T-cell (primary cell): ENCODE measurements at regions not wholly inside any gene's neighbourhood (a gene's known extent, or its start where the extent isn't known, plus 50 kb on each side); places are given as distances from the start of the nearest gene placed in this dataset.

ENCODE experiments used
- ATAC-seq, 4 experiments: fragments of 200-7000 bp in 3 of 4; fragments of 150-1000 bp in 1 of 4; cut with Tn5 transposase; replicated peaks in 1 of 4; 1 replicate in 3 of 4; 2 replicates in 1 of 4; pipeline ENCODE4 v1.10.0; 2021; ENCODE audit warnings: moderate library complexity in 3 of 4, mild to moderate bottlenecking in 2 of 4, moderate number of reproducible peaks in 1 of 4
- CTCF ChIA-PET, 2 donors: fragments of 300-600 bp; sonication (Branson Sonifier 250); formaldehyde crosslinking; loops; one replicate each; lab custom pipeline; 2022; ENCODE audit warnings: antibody characterized with exemption in 2 of 2; lab: Charles Lee
- POLR2A ChIA-PET, 2 donors: fragments of 300-600 bp; sonication (Branson Sonifier 250); formaldehyde crosslinking; loops; one replicate each; lab custom pipeline; 2022; ENCODE audit warnings: antibody characterized with exemption in 2 of 2; lab: Charles Lee
- DNase-seq, 35 experiments: peaks; one replicate each; pipeline versions ENCODE4 v3.0.0 to v3.0.0-alpha.2; 2013 to 2023
- H3K27ac ChIP-seq: one replicate; pipeline ENCODE4 v1.5.1; 2013; ENCODE audit warnings: low read length
- H3K27me3 ChIP-seq, 2 experiments: replicated peaks in 1 of 2; 1 replicate in 1 of 2; 2 replicates in 1 of 2; pipeline versions ENCODE4 v1.6.1 to v1.7.0; 2013; ENCODE audit warnings: low read length in 1 of 2, mixed read lengths in 1 of 2; ENCODE audit not compliant: control insufficient read depth in 2 of 2, insufficient read depth in 2 of 2; ENCODE audit errors: extremely low read depth in 1 of 2
- H3K36me3 ChIP-seq, 2 donors: 1 replicate in 1 of 2; 2 replicates in 1 of 2; pipeline versions ENCODE4 v1.6.1 to v1.7.0; 2013; ENCODE audit warnings: low read length in 1 of 2; ENCODE audit not compliant: control insufficient read depth in 2 of 2, insufficient read depth in 1 of 2; ENCODE audit errors: extremely low read depth in 1 of 2
- H3K4me1 ChIP-seq, 2 experiments: 1 replicate in 1 of 2; 2 replicates in 1 of 2; pipeline versions ENCODE4 v1.6.1 to v1.7.0; 2013; ENCODE audit warnings: low read length in 2 of 2, mixed read lengths in 1 of 2; ENCODE audit not compliant: insufficient read depth in 2 of 2, control insufficient read depth in 1 of 2; ENCODE audit errors: extremely low read depth in 1 of 2
- H3K4me3 ChIP-seq, 2 donors: 1 replicate in 1 of 2; 2 replicates in 1 of 2; pipeline versions ENCODE4 v1.5.1 to v1.7.0; 2013; ENCODE audit warnings: mild to moderate bottlenecking in 2 of 2, low read length in 1 of 2, moderate library complexity in 1 of 2; ENCODE audit not compliant: control insufficient read depth in 1 of 2; ENCODE audit errors: extremely low read depth in 1 of 2
- H3K9me3 ChIP-seq: 2 replicates; pipeline ENCODE4 v1.7.0; 2013
- H3K27ac Mint-ChIP-seq, 2 donors: one replicate each; pipeline ENCODE4 v1.8.0; 2020 to 2021; ENCODE audit warnings: mild to moderate bottlenecking in 2 of 2, mixed read lengths in 2 of 2
- H3K27me3 Mint-ChIP-seq, 2 donors: one replicate each; pipeline ENCODE4 v1.8.0; 2021 to 2022; ENCODE audit warnings: mixed read lengths in 2 of 2
- H3K36me3 Mint-ChIP-seq: one replicate; pipeline ENCODE4 v1.8.0; 2021; ENCODE audit warnings: mixed read lengths
- H3K4me1 Mint-ChIP-seq, 3 donors: one replicate each; pipeline ENCODE4 v1.8.0; 2020 to 2022; ENCODE audit warnings: mixed read lengths in 3 of 3, mild to moderate bottlenecking in 1 of 3
- H3K4me3 Mint-ChIP-seq, 3 donors: one replicate each; pipeline ENCODE4 v1.8.0; 2020 to 2022; ENCODE audit warnings: mild to moderate bottlenecking in 3 of 3, mixed read lengths in 3 of 3, moderate library complexity in 3 of 3
- H3K9me3 Mint-ChIP-seq, 3 donors: one replicate each; pipeline ENCODE4 v1.8.0; 2020 to 2022; ENCODE audit warnings: mixed read lengths in 3 of 3
- WGBS: methylation state at CpG from one replicate; pipeline ENCODE4 v1.1.5; 2013; ENCODE audit warnings: missing lambda C conversion rate; ENCODE audit not compliant: insufficient coverage; 5-methylcytosine and 5-hydroxymethylcytosine counted together

GRCh38 chr4:125985856-125986255 lies 671.1 kb downstream of the FAT4 start:
- WGBS, result 0% methylated on average over 2 of the region's 3 CpGs
- no peak overlapping the region for H3K4me3 ChIP-seq
- no peak overlapping the region for H3K27ac ChIP-seq
- no peaks in the 10 kb centered on the region for H3K36me3 ChIP-seq
- Mint-ChIP-seq H3K4me3 (no peak overlapping the region), H3K36me3 (no peaks in the 10 kb centered on the region), H3K27me3 (no peaks in the 10 kb centered on the region), H3K4me1 (no peaks in the 10 kb centered on the region), H3K27ac (no peak overlapping the region), H3K9me3 (peaks cover 0 to 10% (median 6%) of the 10 kb centered on the region in 3 donors)
- ATAC-seq (no peak), DNase-seq (no peak)
- H3K27me3 ChIP-seq, result no peaks in the 10 kb centered on the region
- H3K4me1 ChIP-seq, result no peaks in the 10 kb centered on the region
- H3K9me3 ChIP-seq, result no peaks in the 10 kb centered on the region
- ChIA-PET CTCF (no interaction called here), POLR2A (no interaction called here)

GRCh38 chr4:125986307-125986706 lies 671.6 kb downstream of the FAT4 start:
- ChIA-PET POLR2A (no interaction called here), CTCF (no interaction called here)
- H3K36me3 Mint-ChIP-seq, result no peaks in the 10 kb centered on the region
- no peaks in the 10 kb centered on the region for H3K4me1 Mint-ChIP-seq
- no peak overlapping the region for H3K4me3 Mint-ChIP-seq
- H3K9me3 Mint-ChIP-seq, result peaks cover 0 to 11% (median 6%) of the 10 kb centered on the region in 3 donors
- Histone ChIP-seq H3K4me1 (no peaks in the 10 kb centered on the region), H3K36me3 (no peaks in the 10 kb centered on the region), H3K4me3 (no peak overlapping the region), H3K9me3 (no peaks in the 10 kb centered on the region), H3K27ac (no peak overlapping the region), H3K27me3 (no peaks in the 10 kb centered on the region)
- ATAC-seq, result no peak
- H3K27me3 Mint-ChIP-seq, result no peaks in the 10 kb centered on the region
- H3K27ac Mint-ChIP-seq, result no peak overlapping the region
- DNase-seq, result no peak
- WGBS, result no CpG with 5 or more reads among the region's 7 CpGs

- no peaks in the 10 kb centered on the region for H3K9me3 ChIP-seq
- no peaks in the 10 kb centered on the region for H3K36me3 ChIP-seq
- 100% methylated on average over 1 of the region's 1 CpG for WGBS
- H3K27me3 ChIP-seq, result no peaks in the 10 kb centered on the region
- H3K27ac ChIP-seq, result no peak overlapping the region
- POLR2A ChIA-PET, result no interaction called here
- Mint-ChIP-seq H3K9me3 (peaks cover under 1 to 11% (median 6%) of the 10 kb centered on the region in 3 donors), H3K36me3 (no peaks in the 10 kb centered on the region), H3K27me3 (no peaks in the 10 kb centered on the region), H3K4me3 (no peak overlapping the region), H3K27ac (no peak overlapping the region), H3K4me1 (no peaks in the 10 kb centered on the region)
- DNase-seq, result no peak
- ATAC-seq, result no peak
- CTCF ChIA-PET, result no interaction called here
- H3K4me3 ChIP-seq, result no peak overlapping the region
- H3K4me1 ChIP-seq, result no peaks in the 10 kb centered on the region
Observed at GRCh38 chr4:125988464-125988863, 673.7 kb downstream of the FAT4 start.

- WGBS, result 80% methylated on average over 1 of the region's 2 CpGs
- no peaks in the 10 kb centered on the region for H3K36me3 ChIP-seq
Observed at GRCh38 chr4:125991398-125991797, 676.6 kb downstream of the FAT4 start.

GRCh38 chr4:125992891-125993290 lies 678.1 kb downstream of the FAT4 start:
- H3K27me3 ChIP-seq, result no peaks in the 10 kb centered on the region
- POLR2A ChIA-PET, result no interaction called here
- H3K27ac ChIP-seq, result no peak overlapping the region
- no peak overlapping the region for H3K4me3 ChIP-seq
- no peak overlapping the region for H3K27ac Mint-ChIP-seq
- DNase-seq (no peak), ATAC-seq (no peak)
- no peaks in the 10 kb centered on the region for H3K36me3 Mint-ChIP-seq
- CTCF ChIA-PET, result no interaction called here
- H3K4me1 ChIP-seq, result no peaks in the 10 kb centered on the region
- H3K27me3 Mint-ChIP-seq, result no peaks in the 10 kb centered on the region
- H3K9me3 ChIP-seq, result no peaks in the 10 kb centered on the region
- H3K9me3 Mint-ChIP-seq, result peaks cover 0 to 7% (median 2%) of the 10 kb centered on the region in 3 donors
- H3K4me3 Mint-ChIP-seq, result no peak overlapping the region
- WGBS, result 80% methylated on average over 2 of the region's 2 CpGs
- H3K4me1 Mint-ChIP-seq, result no peaks in the 10 kb centered on the region
- no peaks in the 10 kb centered on the region for H3K36me3 ChIP-seq

More at GRCh38 chr4:125991398-125991797, 676.6 kb downstream of the FAT4 start:
- no peak overlapping the region for H3K27ac ChIP-seq
- H3K4me3 ChIP-seq, result no peak overlapping the region
- ATAC-seq (no peak), DNase-seq (no peak)
- Mint-ChIP-seq H3K27me3 (no peaks in the 10 kb centered on the region), H3K36me3 (no peaks in the 10 kb centered on the region), H3K4me1 (no peaks in the 10 kb centered on the region), H3K9me3 (peaks cover 2 to 7% (median 4%) of the 10 kb centered on the region in 3 donors), H3K4me3 (no peak overlapping the region), H3K27ac (no peak overlapping the region)
- no peaks in the 10 kb centered on the region for H3K9me3 ChIP-seq
- ChIA-PET CTCF (no interaction called here), POLR2A (no interaction called here)
- H3K4me1 ChIP-seq, result no peaks in the 10 kb centered on the region
- H3K27me3 ChIP-seq, result no peaks in the 10 kb centered on the region

- no CpG with 5 or more reads among the region's 9 CpGs for WGBS
- Mint-ChIP-seq H3K36me3 (no peaks in the 10 kb centered on the region), H3K4me3 (no peak overlapping the region), H3K27ac (no peak overlapping the region), H3K27me3 (no peaks in the 10 kb centered on the region), H3K9me3 (peaks cover 2 to 13% (median 7%) of the 10 kb centered on the region in 3 donors), H3K4me1 (no peaks in the 10 kb centered on the region)
- CTCF ChIA-PET, result no interaction called here
- POLR2A ChIA-PET, result no interaction called here
- no peak for DNase-seq
- no peaks in the 10 kb centered on the region for H3K36me3 ChIP-seq
- no peak overlapping the region for H3K27ac ChIP-seq
- H3K9me3 ChIP-seq, result no peaks in the 10 kb centered on the region
- H3K4me1 ChIP-seq, result no peaks in the 10 kb centered on the region
- no peak for ATAC-seq
- H3K27me3 ChIP-seq, result no peaks in the 10 kb centered on the region
- no peak overlapping the region for H3K4me3 ChIP-seq
Observed at GRCh38 chr4:125994024-125994423, 679.3 kb downstream of the FAT4 start.

- Mint-ChIP-seq H3K4me1 (no peaks in the 10 kb centered on the region), H3K9me3 (peaks cover 2 to 14% (median 7%) of the 10 kb centered on the region in 3 donors), H3K27ac (no peak overlapping the region), H3K36me3 (no peaks in the 10 kb centered on the region), H3K4me3 (no peak overlapping the region), H3K27me3 (no peaks in the 10 kb centered on the region)
- no peaks in the 10 kb centered on the region for H3K36me3 ChIP-seq
- DNase-seq, result no peak
- ChIA-PET POLR2A (no interaction called here), CTCF (no interaction called here)
- ATAC-seq, result no peak
- H3K27ac ChIP-seq, result no peak overlapping the region
- no peak overlapping the region for H3K4me3 ChIP-seq
- WGBS, result no CpG with 5 or more reads among the region's 1 CpG
- H3K9me3 ChIP-seq, result no peaks in the 10 kb centered on the region
- no peaks in the 10 kb centered on the region for H3K27me3 ChIP-seq
- no peaks in the 10 kb centered on the region for H3K4me1 ChIP-seq
Observed at GRCh38 chr4:125994430-125994829, 679.7 kb downstream of the FAT4 start.
